K562 (cell line): ENCODE measurements at regions not wholly inside any gene's neighbourhood (a gene's known extent, or its start where the extent isn't known, plus 50 kb on each side); places are given as distances from the start of the nearest gene placed in this dataset.

Experiments
- ATAC-seq: fragments of 200-7000 bp; cut with Tn5 transposase; 3 replicates; pipeline ENCODE4 v1.9.1; 2020; ENCODE audit warnings: moderate library complexity
- BruUV-seq: library from RNA; stranded (reverse); fragments of 400-500 nt; replicated peaks from 2 replicates; lab custom pipeline; 2021; lab: Mats Ljungman, UMichigan
- CTCF ChIA-PET: fragments of 300-600 bp; formaldehyde crosslinking; extraction: SDS; loops from one replicate; lab custom pipeline; 2021; ENCODE audit warnings: low intra/inter-chr PET ratio; lab: Yijun Ruan, JAX
- POLR2A ChIA-PET: fragments of 300-600, 350-650 bp; sonication (Branson Sonifier 250); formaldehyde crosslinking; extraction: SDS; loops from one replicate; lab custom pipeline; 2021; ENCODE audit warnings: antibody characterized with exemption, inconsistent platforms; lab: Yijun Ruan, JAX
- DNase-seq, 4 experiments: peaks; one replicate each; pipeline versions ENCODE4 v3.0.0 to v3.0.0-alpha.2; 2011 to 2018; ENCODE audit warnings: low spot score in 3 of 4, mixed read lengths in 3 of 4; ENCODE audit errors: extremely low read depth in 1 of 4
- FAIRE-seq: peaks from 2 replicates; lab custom pipeline; 2011; peaks lifted over from hg19 to GRCh38; lab: Jason Lieb, UNC
- H2AFZ ChIP-seq: 2 replicates; pipeline ENCODE4 v1.6.0; 2011; ENCODE audit warnings: low read depth, low read length, control low read depth, inconsistent platforms
- H3K27ac ChIP-seq: fragments of 200-600 bp; 3 replicates; pipeline ENCODE4 v1.8.0; 2011; ENCODE audit warnings: low read depth, mild to moderate bottlenecking, control low read depth, inconsistent platforms, low read length, moderate library complexity, mixed read lengths; ENCODE audit errors: extremely low read depth
- H3K27me3 ChIP-seq, 2 experiments: fragments of 300-600 bp in 1 of 2; 2 replicates in 1 of 2; 3 replicates in 1 of 2; pipeline versions ENCODE4 v1.6.0 to v1.8.0; 2011; ENCODE audit warnings: inconsistent platforms in 2 of 2, low read length in 2 of 2, mild to moderate bottlenecking in 1 of 2, mixed read lengths in 1 of 2, moderate library complexity in 1 of 2; ENCODE audit not compliant: control insufficient read depth in 2 of 2, insufficient read depth in 2 of 2
- H3K36me3 ChIP-seq: fragments of 300-600 bp; 3 replicates; pipeline ENCODE4 v1.8.0; 2011; ENCODE audit warnings: mild to moderate bottlenecking, low read length, inconsistent platforms; ENCODE audit not compliant: control insufficient read depth, insufficient read depth
- H3K4me1 ChIP-seq, 2 experiments: fragments of 200-600 bp in 1 of 2; replicated peaks in 1 of 2; 2 replicates in 1 of 2; 3 replicates in 1 of 2; pipeline versions ENCODE4 v1.5.1 to v1.8.0; 2011; ENCODE audit warnings: inconsistent platforms in 2 of 2, low read length in 2 of 2, mild to moderate bottlenecking in 1 of 2, mixed read lengths in 1 of 2, moderate library complexity in 1 of 2; ENCODE audit not compliant: control insufficient read depth in 2 of 2, insufficient read depth in 2 of 2
- H3K4me2 ChIP-seq: 2 replicates; pipeline ENCODE4 v1.6.1; 2011; ENCODE audit warnings: low read length, control low read depth, inconsistent platforms, mixed read lengths; ENCODE audit not compliant: insufficient read depth
- H3K4me3 ChIP-seq: fragments of 200-600 bp; sonication (generic), shearing (Covaris generic); 2 replicates; pipeline ENCODE4 v1.5.1; 2016; ENCODE audit warnings: control low read depth, inconsistent platforms
- H3K79me2 ChIP-seq: fragments of 200-600 bp; 3 replicates; pipeline ENCODE4 v1.8.0; 2011; ENCODE audit warnings: low read length, inconsistent platforms; ENCODE audit not compliant: control insufficient read depth, insufficient read depth
- H3K9ac ChIP-seq, 2 experiments: 2 replicates each; pipeline versions ENCODE4 v1.6.0 to v1.6.1; 2011; ENCODE audit warnings: low read depth in 2 of 2, low read length in 2 of 2, control low read depth in 1 of 2, inconsistent platforms in 1 of 2, mild to moderate bottlenecking in 1 of 2, mixed read lengths in 1 of 2; ENCODE audit not compliant: insufficient read depth in 1 of 2
- H3K9me1 ChIP-seq: one replicate; pipeline ENCODE4 v1.6.0; 2011; ENCODE audit warnings: inconsistent platforms, mild to moderate bottlenecking, low read length, moderate library complexity; ENCODE audit not compliant: control insufficient read depth, insufficient read depth
- H3K9me3 ChIP-seq: replicated peaks from 2 replicates; pipeline ENCODE4 v1.5.1; 2011; ENCODE audit warnings: low read depth, low read length, inconsistent platforms; ENCODE audit not compliant: control insufficient read depth, insufficient read depth
- H4K20me1 ChIP-seq: replicated peaks from 2 replicates; pipeline ENCODE4 v1.6.1; 2011; ENCODE audit warnings: low read length, inconsistent platforms, mixed read lengths; ENCODE audit not compliant: control insufficient read depth, insufficient read depth
- TFE3 ChIP-seq: fragments of 450-650 bp; formaldehyde crosslinking; IDR thresholded peaks from 2 replicates; pipeline ENCODE4 v1.4.0; 2020; ENCODE audit warnings: mild to moderate bottlenecking, mixed read lengths
- whole genome bisulfite sequencing: fragments of 100-300 bp; shearing (Covaris generic); methylation state at CpG from one replicate; pipeline ENCODE4 v1.1.6; 2016; ENCODE audit warnings: low coverage, mixed read lengths; ENCODE audit not compliant: insufficient coverage; ENCODE audit errors: missing lambda C conversion rate; 5-methylcytosine and 5-hydroxymethylcytosine counted together
- in situ Hi-C: fragments of 300-500 bp; cut with MboI; formaldehyde crosslinking; loops from 4 replicates; pipeline ENCODE4 v1.15.0; 2018; ENCODE audit warnings: inconsistent platforms, mixed read lengths
- intact Hi-C: fragments of 100-400 bp; cut with micrococcal nuclease; formaldehyde crosslinking; loops from 2 replicates; pipeline ENCODE4 v1.14.2; 2022
- TF ChIP-seq, protein P1 (sequence below): fragments of 250-450 bp; sonication (Bioruptor Pico); IDR thresholded peaks from 2 replicates; pipeline ENCODE4 v1.8.0; 2022; ENCODE audit warnings: inconsistent platforms, mild to moderate bottlenecking, moderate library complexity, borderline replicate concordance

DNA sequence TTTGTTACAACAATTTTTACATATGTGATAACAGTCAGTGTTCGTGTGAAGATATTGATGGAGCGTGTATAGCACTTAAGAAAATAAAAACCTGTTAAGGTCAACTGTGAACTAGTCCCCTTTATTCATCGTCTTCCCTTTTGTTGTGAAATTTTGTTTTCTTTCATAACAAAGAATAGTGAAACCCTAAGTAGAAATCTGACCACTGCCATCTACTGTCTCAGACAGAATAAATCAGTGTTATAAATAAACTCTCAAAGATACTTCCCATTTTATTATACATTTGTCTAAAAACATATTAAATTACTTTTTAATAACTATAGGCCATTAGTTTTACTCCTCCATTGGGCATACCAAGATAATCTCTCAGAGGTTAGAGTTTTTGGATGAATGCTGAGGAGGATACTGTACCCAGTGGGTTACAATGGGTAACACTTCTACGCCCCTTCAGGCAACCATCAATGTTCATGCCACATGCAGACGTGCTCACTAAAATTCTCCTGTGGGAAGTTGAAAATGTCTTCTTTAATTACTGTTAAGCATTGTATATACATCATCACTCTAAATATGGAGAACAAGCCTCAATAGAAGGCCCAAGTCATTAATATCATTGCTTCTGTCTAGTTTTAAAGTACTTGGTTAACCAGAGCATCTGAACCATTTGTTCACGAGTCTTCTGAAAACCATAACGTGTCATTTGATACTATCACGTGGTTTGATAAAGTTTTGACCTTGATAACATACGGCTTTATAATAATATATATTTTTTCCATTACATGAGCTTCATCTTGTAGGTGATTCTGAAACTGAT, 171.2 kb downstream of the TMA16 start:
- FAIRE-seq, result no peak
- no peak overlapping the region for H3K27ac ChIP-seq
- no TSS peak for BruUV-seq

More for the DNA sequence above, 171.2 kb downstream of the TMA16 start:
- POLR2A ChIA-PET, result no interaction called here
- H3K27me3 ChIP-seq, result no peaks in the 10 kb centered on the region
- H3K36me3 ChIP-seq, result no peaks in the 10 kb centered on the region
- CTCF ChIA-PET, result no interaction called here
- H2AFZ ChIP-seq, result no peak overlapping the region
- no peaks in the 10 kb centered on the region for H4K20me1 ChIP-seq
- H3K4me3 ChIP-seq, result no peak overlapping the region
- no peak overlapping the region for H3K9ac ChIP-seq
- no peaks in the 10 kb centered on the region for H3K9me1 ChIP-seq
- intact Hi-C loops, result no loop called here
- H3K4me2 ChIP-seq, result no peak overlapping the region
- WGBS, result 1% methylated on average over 9 of the region's 9 CpGs
- no peaks in the 10 kb centered on the region for H3K9me3 ChIP-seq
- no peak for DNase-seq
- in situ Hi-C loops, result no loop called here
- no peaks in the 10 kb centered on the region for H3K4me1 ChIP-seq
- ATAC-seq, result no peak
- TF ChIP-seq TFE3 (CRISPR knock-in tag), result peak; percentile 29; the same call in 1 of the 2 replicates
- TF ChIP-seq, protein P1, sequence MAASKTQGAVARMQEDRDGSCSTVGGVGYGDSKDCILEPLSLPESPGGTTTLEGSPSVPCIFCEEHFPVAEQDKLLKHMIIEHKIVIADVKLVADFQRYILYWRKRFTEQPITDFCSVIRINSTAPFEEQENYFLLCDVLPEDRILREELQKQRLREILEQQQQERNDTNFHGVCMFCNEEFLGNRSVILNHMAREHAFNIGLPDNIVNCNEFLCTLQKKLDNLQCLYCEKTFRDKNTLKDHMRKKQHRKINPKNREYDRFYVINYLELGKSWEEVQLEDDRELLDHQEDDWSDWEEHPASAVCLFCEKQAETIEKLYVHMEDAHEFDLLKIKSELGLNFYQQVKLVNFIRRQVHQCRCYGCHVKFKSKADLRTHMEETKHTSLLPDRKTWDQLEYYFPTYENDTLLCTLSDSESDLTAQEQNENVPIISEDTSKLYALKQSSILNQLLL (CRISPR knock-in tag), result no peak
- no peaks in the 10 kb centered on the region for H3K79me2 ChIP-seq
